NCI-H187 (cell line): ENCODE measurements at regions not wholly inside any gene's neighbourhood (a gene's known extent, or its start where the extent isn't known, plus 50 kb on each side); places are given as distances from the start of the nearest gene placed in this dataset.

Experiments used
- DNase-seq, 2 experiments: peaks; one replicate each; lab custom pipeline; 2025; lab: John Stamatoyannopoulos, UW

- peak in 1 of 2 experiments; percentile 9 for DNase-seq
Observed at GRCh38 chr21:27700974-27701614, 734.2 kb upstream of the ADAMTS5 start.

- no peak for DNase-seq
Observed at GRCh38 chr21:27695246-27695645, 728.4 kb upstream of the ADAMTS5 start.

GRCh38 chr21:27694667-27695066 is 727.8 kb upstream of the ADAMTS5 start:
- no peak for DNase-seq

GRCh38 chr21:27693376-27693775 is 726.5 kb upstream of the ADAMTS5 start:
- no peak for DNase-seq

GRCh38 chr21:27691516-27691915 is 724.6 kb upstream of the ADAMTS5 start:
- DNase-seq, result no peak

- DNase-seq, result no peak
Observed at GRCh38 chr21:27691006-27691405, 724.1 kb upstream of the ADAMTS5 start.

- no peak for DNase-seq
Observed at GRCh38 chr21:27690426-27690825, 723.5 kb upstream of the ADAMTS5 start.

- no peak for DNase-seq
Observed at GRCh38 chr21:27688773-27689172, 721.9 kb upstream of the ADAMTS5 start.

- no peak for DNase-seq
Observed at GRCh38 chr21:27683292-27683691, 716.4 kb upstream of the ADAMTS5 start.

GRCh38 chr21:27681841-27682240 is 715.0 kb upstream of the ADAMTS5 start:
- no peak for DNase-seq

GRCh38 chr21:27681038-27681437 is 714.1 kb upstream of the ADAMTS5 start:
- DNase-seq, result no peak

GRCh38 chr21:27680181-27680580 is 713.3 kb upstream of the ADAMTS5 start:
- DNase-seq, result no peak

GRCh38 chr21:27678511-27678910 is 711.6 kb upstream of the ADAMTS5 start:
- no peak for DNase-seq

GRCh38 chr21:27677546-27677945 is 710.7 kb upstream of the ADAMTS5 start:
- no peak for DNase-seq

GRCh38 chr21:27675306-27675705 is 708.4 kb upstream of the ADAMTS5 start:
- DNase-seq, result no peak

- no peak for DNase-seq
Observed at GRCh38 chr21:27674041-27674615, 707.2 kb upstream of the ADAMTS5 start.

GRCh38 chr21:27673581-27673980 is 706.7 kb upstream of the ADAMTS5 start:
- no peak for DNase-seq

- DNase-seq, result no peak
Observed at GRCh38 chr21:27671207-27671606, 704.3 kb upstream of the ADAMTS5 start.

GRCh38 chr21:27653481-27653880 is 686.6 kb upstream of the ADAMTS5 start:
- no peak for DNase-seq

- no peak for DNase-seq
Observed at GRCh38 chr21:27649762-27650161, 682.9 kb upstream of the ADAMTS5 start.

- no peak for DNase-seq
Observed at GRCh38 chr21:27649323-27649722, 682.4 kb upstream of the ADAMTS5 start.

- no peak for DNase-seq
Observed at GRCh38 chr21:27648560-27648959, 681.7 kb upstream of the ADAMTS5 start.

- DNase-seq, result no peak
Observed at GRCh38 chr21:27647921-27648320, 681.0 kb upstream of the ADAMTS5 start.

- no peak for DNase-seq
Observed at GRCh38 chr21:27647401-27647800, 680.5 kb upstream of the ADAMTS5 start.
